GM19455 (cell line): ENCODE measurements at regions not wholly inside any gene's neighbourhood (a gene's known extent, or its start where the extent isn't known, plus 50 kb on each side); places are given as distances from the start of the nearest gene placed in this dataset.

Experiments used
- ATAC-seq: cut with Tn5 transposase; IDR thresholded peaks from one replicate; pipeline ENCODE4 v1.9.1; 2021; ENCODE audit not compliant: unreplicated experiment

DNA sequence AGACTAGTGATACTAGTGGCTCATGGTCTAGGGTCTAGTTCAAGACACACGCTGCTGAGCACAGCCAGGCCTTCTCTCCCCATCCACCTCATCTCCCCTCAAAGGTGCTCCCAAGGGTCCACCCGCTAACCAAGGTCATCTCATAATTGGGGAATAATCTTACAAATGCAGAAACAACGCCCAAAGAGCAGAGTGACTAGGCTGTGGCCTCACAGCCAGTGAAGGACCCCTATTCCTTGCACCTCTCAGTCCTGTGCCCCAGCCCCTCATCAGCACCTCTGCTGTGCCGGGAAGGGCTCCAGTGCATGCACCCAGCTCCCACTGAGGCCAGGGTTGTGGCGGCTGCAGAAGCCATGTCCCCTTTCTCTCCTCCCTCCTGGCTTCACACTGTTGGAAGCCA is 286.9 kb downstream of the UACA start:
- ATAC-seq: no peak

DNA sequence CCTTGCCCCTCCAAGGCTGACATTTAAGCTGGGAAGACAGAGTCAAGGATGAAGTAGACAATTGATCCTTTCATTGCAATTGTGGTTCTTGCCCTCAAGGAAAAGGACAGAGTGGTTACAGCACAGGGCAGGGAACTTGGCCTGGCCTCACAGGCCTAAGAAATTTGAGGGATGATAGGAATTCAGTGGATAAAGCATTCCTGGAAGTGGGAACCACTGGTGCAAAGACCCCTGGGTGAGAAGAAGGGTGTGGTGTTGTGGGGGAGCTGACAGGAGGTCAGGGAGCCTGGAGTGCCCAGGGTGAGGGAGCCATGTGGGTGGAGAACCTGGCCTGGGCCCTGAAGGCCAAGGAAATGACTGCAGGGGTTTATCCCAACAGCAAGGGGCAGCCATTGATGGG is 287.4 kb downstream of the UACA start:
- ATAC-seq: no peak

DNA sequence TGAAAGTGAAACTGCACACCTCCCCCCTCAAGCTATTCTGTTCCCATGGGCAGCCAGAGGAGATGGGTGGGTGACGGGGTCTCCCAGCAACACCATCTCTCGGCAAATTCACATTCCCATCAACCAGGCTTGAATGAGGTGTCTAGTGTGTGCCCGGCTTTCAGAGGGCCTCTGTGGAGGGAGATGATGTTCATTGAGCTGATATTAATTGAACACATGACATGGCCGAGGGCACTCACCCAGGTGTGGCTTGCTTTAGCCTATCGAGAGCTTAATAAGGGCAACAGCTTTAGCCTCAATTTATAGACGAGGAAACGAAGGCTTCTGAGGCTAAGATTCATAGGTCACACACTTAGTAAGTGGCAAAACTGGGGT is 288.0 kb downstream of the UACA start:
- no peak for ATAC-seq

DNA sequence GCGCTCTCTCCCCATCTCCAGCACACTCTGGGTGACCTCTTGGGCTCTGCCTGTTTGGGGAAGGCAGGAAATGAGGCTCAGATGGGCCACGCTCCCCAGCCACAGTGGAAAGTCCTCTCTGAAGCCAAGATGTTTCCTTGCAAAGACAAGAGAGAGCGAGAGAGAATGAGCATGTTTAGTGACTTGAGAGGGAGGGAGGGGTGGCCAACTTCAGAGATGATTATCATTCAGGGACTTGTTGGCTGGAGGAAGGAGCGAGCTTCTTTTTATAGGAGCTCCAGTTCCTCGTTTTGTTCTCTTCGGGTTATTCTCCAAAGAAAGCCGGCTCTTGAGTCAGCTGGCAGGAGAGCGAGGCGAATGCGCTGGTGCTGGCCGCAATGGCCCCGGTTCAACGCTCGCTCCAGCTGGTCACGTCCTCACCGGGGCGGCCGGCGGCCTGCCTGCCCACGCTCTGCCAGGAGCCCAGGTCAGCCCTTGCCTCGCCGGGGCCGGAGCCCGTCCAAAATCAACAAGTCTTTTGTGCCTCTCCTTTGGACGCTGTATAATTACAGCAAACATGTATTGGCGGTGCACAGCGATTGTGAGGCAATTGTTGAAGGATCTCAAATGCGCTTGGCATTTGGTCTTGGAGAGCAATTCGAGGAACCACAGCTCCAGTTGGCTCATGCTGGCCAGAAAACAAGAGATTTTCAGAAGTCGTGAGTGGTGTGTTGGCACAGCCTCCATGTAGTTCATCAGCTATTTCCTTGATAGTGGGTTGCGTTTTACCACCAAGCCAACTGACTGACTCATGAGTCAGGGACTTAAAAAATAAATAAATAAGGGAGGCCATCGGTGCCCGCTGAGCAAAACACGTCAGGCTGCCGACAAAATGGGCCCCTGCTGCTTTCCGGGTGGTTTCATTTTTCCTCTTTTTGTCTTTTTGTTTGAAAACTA is 288.6 kb downstream of the UACA start:
- no peak for ATAC-seq

DNA sequence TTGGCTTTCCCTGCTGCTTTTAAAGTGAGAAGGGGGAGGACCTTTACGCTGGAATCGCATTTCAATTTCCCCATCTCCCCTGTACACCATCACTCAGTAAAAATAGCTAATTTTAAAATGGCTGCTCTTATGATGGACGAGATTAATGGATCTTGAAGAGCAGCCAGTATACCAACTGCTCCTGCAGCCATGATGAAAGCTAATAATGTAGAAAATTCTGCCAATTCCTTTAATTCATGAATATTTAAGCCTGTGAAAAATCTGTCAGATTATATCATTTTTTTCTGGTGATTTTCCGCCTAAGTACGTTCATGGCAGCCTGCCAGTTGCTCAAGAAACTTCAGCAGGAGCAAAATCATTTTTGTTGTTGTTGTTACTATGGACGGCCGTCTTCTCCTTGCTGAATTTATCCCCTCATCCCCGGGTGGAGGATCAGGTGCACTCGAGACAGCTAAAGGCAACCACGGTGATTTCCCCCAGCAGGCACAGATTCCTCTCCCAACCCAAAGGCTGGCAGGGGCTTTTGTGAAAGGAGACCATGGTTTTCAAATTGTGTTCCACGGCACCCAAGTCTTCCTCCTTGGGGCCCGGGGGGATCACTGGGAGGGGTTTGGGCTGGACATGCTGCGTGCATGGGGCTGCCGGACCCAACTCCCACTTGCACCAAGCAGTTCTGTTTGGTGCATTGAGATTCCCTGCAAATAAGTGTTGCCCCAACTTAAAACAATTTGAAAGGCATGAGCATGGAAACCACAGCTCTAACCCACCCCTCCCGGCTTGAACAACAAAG is 289.6 kb downstream of the UACA start:
- no peak for ATAC-seq

DNA sequence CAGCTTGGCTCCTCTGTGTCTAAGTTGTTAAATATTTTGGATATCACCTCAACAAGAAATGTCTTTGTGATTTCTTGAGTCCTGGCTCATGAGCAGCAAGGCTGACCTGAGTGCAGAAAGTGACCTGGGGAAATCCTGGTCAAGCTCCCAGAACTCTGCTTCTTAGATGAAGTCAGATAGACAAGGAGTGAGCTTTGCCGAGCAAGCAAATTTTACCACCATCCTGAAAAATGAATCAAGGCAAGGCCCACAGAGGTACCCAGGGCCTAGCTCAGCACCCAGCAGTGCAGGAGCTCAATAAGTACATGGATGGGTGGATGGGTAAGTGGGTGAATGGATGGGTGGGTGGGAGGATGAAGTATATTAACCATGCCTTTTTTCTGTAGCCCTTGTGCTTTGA is 291.8 kb downstream of the UACA start:
- ATAC-seq: no peak

DNA sequence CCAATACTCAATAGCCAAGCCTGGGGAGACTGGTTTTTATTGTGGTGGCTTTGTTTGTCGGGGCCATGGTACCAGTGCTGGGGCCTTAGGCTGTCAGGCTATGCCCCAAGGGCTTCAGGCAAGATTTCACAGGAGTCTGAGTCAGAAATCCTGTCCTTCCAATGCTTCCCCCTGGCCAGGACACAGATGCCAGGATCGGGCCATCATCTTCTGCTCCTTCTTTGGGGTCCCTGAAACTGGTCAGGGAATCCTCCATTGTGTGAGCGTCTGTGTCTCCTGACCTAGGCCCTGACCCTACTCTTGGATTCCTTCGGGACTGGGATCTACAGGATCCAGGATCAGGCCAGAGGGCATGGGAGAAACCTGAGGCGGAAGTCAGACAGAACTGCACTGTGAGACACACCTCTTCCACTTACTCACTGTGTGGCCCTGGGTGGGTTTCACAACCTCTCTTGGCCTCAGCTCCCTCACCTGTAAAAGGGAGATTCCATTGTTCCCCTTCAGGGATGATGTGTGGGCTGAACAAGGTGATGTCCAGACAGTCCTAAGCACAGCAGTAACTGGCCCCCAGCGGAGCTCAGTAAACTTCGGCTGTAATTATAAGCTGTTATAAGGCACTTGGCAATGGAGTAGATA is 292.7 kb downstream of the UACA start:
- no peak for ATAC-seq

DNA sequence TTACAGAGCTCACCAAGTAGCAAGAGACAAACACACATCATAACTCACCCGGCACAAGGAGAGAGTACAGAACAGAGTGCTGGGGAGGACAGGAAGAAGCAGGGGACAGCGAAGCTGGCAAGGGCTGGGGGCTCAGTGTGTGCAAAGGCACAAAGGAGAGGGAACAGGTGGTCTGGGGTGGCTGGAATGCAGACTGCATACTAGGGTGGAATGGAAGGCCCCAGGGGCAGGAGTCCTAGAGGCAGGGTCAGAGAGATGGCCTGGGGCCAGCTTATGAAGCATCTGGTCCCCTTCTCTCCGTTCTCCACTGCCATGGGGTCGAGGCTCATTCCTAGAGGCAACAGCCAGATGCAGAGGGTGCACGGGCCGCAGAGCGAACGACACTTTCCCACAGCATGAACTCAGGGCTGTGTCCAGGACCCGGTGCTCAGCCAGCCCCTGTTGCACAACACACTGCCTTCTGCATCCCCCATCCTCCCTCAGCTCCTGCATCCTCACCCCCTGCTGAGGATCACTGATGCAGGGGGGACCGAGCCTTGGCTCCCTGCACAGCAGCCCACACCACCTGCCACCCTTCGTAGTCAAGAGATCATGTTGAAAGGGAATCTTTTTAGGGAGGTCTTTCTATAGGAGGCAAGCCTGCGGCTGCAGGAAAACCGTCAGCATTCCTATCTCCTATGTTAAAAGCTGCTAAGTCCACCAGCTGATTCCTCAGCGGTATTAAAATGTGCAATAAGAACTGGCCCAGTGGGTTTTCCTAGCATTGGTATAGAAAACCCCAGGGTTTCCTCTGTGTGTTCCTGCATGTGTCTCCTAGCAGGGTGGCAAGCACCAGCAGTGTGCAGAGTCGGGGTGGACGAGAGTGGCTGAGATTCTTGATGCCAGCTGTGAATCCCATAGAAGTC is 293.5 kb downstream of the UACA start:
- no peak for ATAC-seq

DNA sequence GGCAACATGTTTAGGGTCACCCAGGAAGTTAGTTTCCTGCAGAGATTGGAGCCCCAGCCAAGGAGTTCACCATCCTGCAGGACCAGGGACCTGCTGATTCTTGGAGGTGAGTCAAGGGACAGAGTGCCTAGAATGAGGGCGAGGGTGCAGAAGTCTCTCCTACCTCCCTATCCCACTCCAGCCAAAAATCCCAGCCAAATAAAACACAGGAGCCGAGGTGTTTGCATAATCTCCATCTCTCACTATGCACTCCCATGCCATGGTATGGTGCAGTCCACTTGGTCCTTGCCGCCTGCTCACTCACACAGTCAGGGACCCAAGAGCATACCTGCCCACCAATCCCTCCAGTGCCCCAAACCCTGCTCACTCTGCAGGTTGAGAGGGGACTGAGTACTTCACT is 294.2 kb downstream of the UACA start:
- ATAC-seq: no peak

DNA sequence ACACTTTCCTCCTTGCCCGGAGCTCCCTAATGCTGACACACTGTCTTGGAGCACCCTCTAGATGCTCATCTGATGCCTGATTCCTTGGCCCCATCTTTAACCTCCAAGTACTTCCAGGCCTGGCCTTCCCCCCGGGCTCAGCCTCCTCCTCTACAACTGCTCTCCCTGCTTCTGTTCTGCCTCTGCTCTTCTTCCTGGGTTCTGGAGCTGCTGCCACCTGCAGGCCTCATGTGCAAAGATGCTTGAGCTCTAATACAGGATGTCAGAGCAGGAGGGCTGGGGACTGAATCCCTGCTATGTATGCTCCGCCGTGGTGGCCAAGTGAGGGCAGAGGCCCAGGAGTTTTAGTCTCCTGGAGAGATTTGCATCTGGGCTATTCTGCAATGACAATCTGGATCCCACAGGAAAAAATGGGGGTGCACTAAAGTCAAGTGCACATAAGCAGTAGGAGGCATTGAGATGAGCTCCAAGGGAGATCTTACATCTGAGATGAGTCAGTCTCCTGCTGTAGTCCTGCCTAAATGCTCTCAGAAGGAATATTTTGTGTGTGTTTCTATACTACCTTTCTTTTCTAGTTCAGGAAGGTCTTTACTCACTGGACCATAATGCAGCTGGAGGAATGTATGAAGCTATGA is 296.3 kb downstream of the UACA start:
- no peak for ATAC-seq

DNA sequence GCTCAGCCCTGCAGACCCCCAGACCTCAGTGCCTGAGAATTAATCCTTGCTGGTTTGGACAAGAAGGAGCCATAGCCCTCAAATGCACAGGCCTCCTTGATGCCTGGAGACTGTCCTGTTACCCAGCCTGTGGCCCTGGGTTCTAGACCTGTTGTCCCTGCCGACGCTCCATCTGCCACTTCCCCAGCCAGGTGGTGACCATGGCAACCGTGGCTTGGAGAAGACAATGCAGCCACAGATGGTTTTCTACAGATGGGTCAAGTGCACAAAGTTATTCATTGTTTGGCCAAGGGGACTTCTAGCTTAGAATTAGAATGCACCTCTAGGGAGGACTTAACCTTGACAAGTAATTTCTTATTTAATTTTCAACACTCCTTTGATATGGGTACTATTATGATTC is 297.1 kb downstream of the UACA start:
- ATAC-seq: no peak

DNA sequence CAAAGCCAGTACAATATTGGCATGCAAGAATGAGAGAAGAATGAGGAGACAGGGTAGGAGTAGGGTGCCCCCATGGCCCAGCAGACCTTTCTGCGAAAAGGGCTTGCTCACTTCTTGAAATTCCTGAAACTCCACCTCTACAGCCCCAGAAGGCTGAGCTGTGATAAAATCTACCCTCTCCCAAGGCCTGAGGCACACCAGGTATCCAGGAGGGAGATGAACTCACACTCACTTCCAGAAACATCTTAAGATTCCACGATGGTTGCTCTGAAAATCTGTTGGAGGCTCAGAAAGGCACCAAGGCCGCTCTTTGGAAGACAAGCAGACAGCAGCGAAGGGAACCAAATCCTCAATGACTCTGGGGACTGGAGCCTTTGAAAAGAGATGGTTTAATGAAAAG is 297.5 kb downstream of the UACA start:
- no peak for ATAC-seq

DNA sequence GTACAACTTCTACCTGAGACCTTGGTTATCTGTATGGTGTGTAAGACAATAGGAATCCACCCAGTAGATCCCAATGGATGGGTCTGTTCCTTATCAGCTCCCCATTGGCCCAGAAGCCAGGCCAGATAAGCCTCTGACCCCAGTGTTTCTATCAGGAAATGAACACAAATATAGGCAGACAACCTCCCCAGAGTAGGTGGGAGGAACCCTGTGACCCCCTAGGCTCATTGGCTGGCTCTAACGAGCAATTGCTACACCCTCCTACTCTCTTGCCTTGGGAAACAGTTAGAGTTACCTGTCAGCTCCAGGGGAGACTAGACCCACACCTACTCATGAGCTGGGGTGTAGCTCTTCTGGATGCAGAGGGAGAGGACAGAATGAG is 299.9 kb downstream of the UACA start:
- ATAC-seq: peak; percentile 23

DNA sequence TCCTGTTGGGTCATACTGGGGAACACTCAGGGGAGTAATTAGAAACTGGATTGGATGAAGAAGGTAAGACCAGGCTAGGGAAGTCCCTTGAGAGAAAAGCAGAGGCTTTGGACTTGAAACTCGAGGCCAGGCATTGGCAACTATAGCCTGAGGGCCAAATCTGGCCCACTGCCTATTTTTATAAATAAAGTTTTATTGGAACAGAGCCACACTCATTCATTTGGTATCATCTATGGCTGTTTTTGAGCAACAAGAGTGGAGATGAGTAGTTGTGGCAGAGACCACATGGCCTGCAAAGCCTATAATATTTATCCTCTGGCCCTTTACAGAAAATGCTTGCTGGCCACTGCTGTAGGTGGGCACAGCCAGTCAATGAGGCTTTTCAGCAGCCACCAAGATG is 301.4 kb downstream of the UACA start:
- no peak for ATAC-seq

DNA sequence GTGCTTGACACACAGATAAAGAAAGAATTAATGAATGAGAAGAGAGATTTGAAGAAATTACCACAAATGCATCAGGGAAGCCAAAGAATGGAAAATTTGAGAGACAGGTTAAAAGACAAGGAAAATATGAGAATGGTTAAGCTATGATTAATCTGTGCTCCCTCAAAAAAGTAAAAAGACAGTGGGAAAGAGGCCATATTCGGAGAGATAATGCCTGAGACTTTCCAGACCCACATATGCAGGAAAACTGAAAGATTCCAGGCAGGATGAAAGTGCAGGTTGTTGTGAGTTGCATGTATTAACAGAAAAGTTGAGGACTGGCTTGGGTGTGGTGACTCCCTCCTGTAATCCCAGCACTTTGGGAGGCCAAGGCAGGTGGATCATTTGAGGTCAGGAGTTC is 302.3 kb downstream of the UACA start:
- no peak for ATAC-seq

DNA sequence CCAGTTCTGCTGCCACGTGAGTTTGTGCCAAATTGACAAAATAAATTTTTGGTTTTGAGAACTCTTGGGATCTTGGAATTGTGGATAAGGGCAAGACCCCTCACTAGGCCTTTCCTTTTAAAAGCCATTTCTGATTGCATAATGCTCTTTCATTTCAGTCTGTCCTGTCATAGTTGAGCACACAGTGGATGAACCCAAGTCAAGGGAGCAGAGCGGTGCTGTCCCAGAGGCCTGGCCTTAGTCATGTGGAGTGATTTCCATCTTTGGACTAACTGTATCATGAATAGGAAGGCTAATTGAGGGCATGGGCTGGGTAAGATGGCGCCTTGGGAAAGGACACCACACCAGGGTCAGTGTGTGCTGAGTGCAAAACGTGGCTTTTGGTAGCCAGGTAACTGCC is 304.0 kb downstream of the UACA start:
- no peak for ATAC-seq

DNA sequence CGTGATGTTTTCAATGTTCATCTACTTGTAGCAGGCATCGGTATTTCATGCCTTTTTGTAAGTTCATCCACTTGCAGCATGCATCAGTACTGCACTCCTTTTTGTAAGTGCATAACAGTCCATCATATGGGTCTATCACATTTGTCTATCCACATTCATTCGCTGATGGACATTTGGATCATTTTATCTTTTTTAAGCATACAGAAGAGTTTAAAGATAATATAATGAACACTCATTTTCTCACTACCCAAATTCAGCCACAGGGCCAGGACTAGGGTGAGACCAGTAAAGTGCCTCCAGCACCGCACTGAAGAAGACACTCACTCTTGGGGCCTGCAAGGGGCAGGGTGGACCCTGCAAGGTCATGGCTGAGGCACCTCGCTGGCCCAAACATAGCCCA is 309.6 kb downstream of the UACA start:
- ATAC-seq: no peak

DNA sequence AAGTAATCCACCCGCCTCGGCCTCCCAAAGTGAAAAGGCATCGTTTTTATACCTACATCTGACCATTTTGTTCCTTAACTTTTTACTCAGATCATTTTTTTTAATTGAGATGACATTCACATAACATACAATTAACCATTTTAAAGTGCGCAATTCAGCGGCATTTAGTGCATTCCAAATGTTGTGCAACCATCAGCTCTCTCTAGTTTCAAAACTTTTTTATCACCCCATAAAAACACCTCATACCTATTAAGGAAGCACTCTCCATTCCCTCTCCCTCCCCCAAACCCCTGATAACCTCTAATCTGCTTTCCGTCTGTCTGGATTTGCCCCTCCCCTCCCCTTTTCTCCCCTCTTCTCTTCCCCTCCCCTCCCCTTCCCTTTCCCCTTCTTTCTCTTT is 310.1 kb downstream of the UACA start:
- no peak for ATAC-seq

DNA sequence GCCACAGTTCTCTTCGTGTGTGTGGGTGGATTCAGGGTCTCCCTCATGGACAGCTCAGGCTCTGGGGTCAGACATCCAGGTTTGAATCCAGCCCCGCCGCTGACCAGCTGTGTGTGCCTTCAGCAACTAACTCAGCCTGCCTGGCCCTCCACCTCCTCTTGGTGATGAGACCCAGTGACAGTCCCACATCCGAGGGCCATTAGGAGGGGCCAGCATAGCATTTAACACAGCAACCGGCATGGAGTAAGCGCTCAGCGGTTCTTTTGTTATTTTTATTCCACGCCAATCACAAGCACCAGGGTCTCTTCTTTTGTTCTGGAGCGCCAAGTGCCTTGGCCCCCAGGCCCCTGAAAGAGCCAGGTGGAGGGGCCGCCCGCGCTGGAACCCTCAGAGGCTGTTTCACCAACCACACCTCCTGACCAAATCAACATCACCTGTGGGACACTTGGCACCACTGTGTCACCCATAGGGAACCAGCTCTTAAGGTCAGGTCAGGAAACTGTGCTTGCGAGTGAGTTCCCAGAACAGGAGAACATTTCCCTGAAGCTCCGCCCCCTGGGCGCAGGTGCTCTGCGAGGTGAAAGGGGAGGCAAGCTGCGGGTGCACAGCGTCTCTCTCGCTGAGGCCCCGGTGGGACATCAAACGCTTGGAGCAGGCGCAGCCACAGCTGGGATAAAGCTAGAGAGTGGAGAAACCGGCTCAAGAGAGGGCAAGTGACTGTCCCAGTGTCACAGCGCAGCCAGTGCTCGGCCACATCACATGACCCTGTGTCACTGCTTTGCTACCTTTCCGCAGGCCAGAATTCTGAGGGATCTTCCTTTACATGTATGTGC is 311.3 kb downstream of the UACA start:
- no peak for ATAC-seq

DNA sequence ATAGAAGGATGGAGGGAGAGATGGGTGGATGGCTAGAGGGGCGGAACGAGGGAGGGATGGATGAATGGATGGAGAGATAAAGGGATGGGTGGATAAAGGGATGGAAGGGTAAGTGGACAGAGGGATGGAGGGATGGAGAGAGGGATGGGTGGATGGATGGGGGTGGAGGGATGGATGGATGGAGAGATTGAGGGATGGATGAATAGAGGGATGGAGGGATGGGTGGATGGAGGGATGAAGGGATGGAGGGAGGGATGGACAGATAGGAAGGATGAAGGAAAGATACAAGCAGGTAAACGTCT is 313.3 kb downstream of the UACA start:
- no peak for ATAC-seq
